Trophoblast cell (in vitro differentiated cells and primary cell): ENCODE measurements at regions not wholly inside any gene's neighbourhood (a gene's known extent, or its start where the extent isn't known, plus 50 kb on each side); places are given as distances from the start of the nearest gene placed in this dataset.
A peak's percentile ranks its signal among the peaks of the same experiment; 100 is the strongest.
"Not testable (repeated sequence)": the region's sequence is repeated elsewhere in the genome, so short reads cannot be mapped to it uniquely, and the experiment has no call there.

Experiments used
- DNase-seq, 2 donors: peaks; one replicate each; pipeline ENCODE4 v3.0.0-alpha.2; 2016
- H2AFZ ChIP-seq: 2 replicates; pipeline ENCODE4 v1.6.1; 2013; ENCODE audit warnings: low read length, moderate library complexity, mild to moderate bottlenecking; ENCODE audit not compliant: insufficient read depth, poor library complexity
- H2AK5ac ChIP-seq: 2 replicates; pipeline ENCODE4 v1.6.1; 2013; ENCODE audit warnings: mild to moderate bottlenecking, low read length
- H2BK120ac ChIP-seq: 2 replicates; pipeline ENCODE4 v1.6.1; 2013; ENCODE audit warnings: low read length, mild to moderate bottlenecking, moderate library complexity; ENCODE audit not compliant: insufficient read depth, poor library complexity
- H2BK12ac ChIP-seq: 2 replicates; pipeline ENCODE4 v1.6.1; 2013; ENCODE audit warnings: mild to moderate bottlenecking, low read length, moderate library complexity
- H2BK5ac ChIP-seq: 2 replicates; pipeline ENCODE4 v1.6.1; 2013; ENCODE audit warnings: low read length, low read depth, moderate library complexity, mild to moderate bottlenecking; ENCODE audit not compliant: poor library complexity
- H3K14ac ChIP-seq: 2 replicates; pipeline ENCODE4 v1.6.1; 2013; ENCODE audit warnings: mild to moderate bottlenecking, low read length
- H3K18ac ChIP-seq: 2 replicates; pipeline ENCODE4 v1.6.1; 2013; ENCODE audit warnings: mild to moderate bottlenecking, low read length
- H3K23ac ChIP-seq: 2 replicates; pipeline ENCODE4 v1.6.1; 2013; ENCODE audit warnings: low read length
- H3K27ac ChIP-seq: 2 replicates; pipeline ENCODE4 v1.5.1; 2013; ENCODE audit warnings: low read depth, mild to moderate bottlenecking, inconsistent platforms, low read length, moderate library complexity
- H3K27me3 ChIP-seq: 2 replicates; pipeline ENCODE4 v1.6.1; 2013; ENCODE audit warnings: inconsistent platforms, mild to moderate bottlenecking, low read length, moderate library complexity; ENCODE audit not compliant: insufficient read depth
- H3K36me3 ChIP-seq, 2 experiments: 1 replicate in 1 of 2; 2 replicates in 1 of 2; pipeline ENCODE4 v1.6.1; 2013; ENCODE audit warnings: low read length in 2 of 2, mild to moderate bottlenecking in 2 of 2, moderate library complexity in 1 of 2; ENCODE audit not compliant: insufficient read depth in 2 of 2, control insufficient read depth in 1 of 2
- H3K4ac ChIP-seq: 2 replicates; pipeline ENCODE4 v1.6.1; 2013; ENCODE audit warnings: low read depth, mild to moderate bottlenecking, low read length, moderate library complexity
- H3K4me1 ChIP-seq, 2 experiments: 1 replicate in 1 of 2; 2 replicates in 1 of 2; pipeline ENCODE4 v1.6.1; 2013; ENCODE audit warnings: low read length in 2 of 2, mild to moderate bottlenecking in 2 of 2, moderate library complexity in 1 of 2; ENCODE audit not compliant: insufficient read depth in 2 of 2, control insufficient read depth in 1 of 2
- H3K4me2 ChIP-seq: 2 replicates; pipeline ENCODE4 v1.6.1; 2013; ENCODE audit warnings: inconsistent platforms, mild to moderate bottlenecking, low read length, moderate library complexity
- H3K4me3 ChIP-seq: 2 replicates; pipeline ENCODE4 v1.5.1; 2013; ENCODE audit warnings: mild to moderate bottlenecking, low read depth, low read length, inconsistent platforms
- H3K79me1 ChIP-seq: one replicate; pipeline ENCODE4 v1.6.1; 2013; ENCODE audit warnings: low read length
- H3K79me2 ChIP-seq: 2 replicates; pipeline ENCODE4 v1.6.1; 2013; ENCODE audit warnings: low read length, mild to moderate bottlenecking; ENCODE audit not compliant: control insufficient read depth, insufficient read depth, poor library complexity
- H3K9ac ChIP-seq: 2 replicates; pipeline ENCODE4 v1.6.1; 2013; ENCODE audit warnings: mild to moderate bottlenecking, low read length
- H3K9me3 ChIP-seq: 2 replicates; pipeline ENCODE4 v1.6.1; 2013; ENCODE audit warnings: low read depth, mild to moderate bottlenecking, control low read depth, inconsistent platforms, low read length; ENCODE audit not compliant: insufficient read depth
- H4K12ac ChIP-seq: 2 replicates; pipeline ENCODE4 v1.6.1; 2013; ENCODE audit warnings: low read depth, mild to moderate bottlenecking, low read length, moderate library complexity
- H4K8ac ChIP-seq: 2 replicates; pipeline ENCODE4 v1.6.1; 2013; ENCODE audit warnings: low read depth, mild to moderate bottlenecking, low read length, moderate library complexity
- H4K91ac ChIP-seq: one replicate; pipeline ENCODE4 v1.6.1; 2013; ENCODE audit warnings: low read depth, mild to moderate bottlenecking, low read length, moderate library complexity
- WGBS: extraction: QIAGEN DNeasy Blood & Tissue Kit; methylation state at CpG from one replicate; pipeline ENCODE4 v1.1.7; 2013; ENCODE audit warnings: missing lambda C conversion rate; ENCODE audit not compliant: insufficient read length, insufficient coverage; ENCODE audit errors: extremely low coverage; 5-methylcytosine and 5-hydroxymethylcytosine counted together

DNA sequence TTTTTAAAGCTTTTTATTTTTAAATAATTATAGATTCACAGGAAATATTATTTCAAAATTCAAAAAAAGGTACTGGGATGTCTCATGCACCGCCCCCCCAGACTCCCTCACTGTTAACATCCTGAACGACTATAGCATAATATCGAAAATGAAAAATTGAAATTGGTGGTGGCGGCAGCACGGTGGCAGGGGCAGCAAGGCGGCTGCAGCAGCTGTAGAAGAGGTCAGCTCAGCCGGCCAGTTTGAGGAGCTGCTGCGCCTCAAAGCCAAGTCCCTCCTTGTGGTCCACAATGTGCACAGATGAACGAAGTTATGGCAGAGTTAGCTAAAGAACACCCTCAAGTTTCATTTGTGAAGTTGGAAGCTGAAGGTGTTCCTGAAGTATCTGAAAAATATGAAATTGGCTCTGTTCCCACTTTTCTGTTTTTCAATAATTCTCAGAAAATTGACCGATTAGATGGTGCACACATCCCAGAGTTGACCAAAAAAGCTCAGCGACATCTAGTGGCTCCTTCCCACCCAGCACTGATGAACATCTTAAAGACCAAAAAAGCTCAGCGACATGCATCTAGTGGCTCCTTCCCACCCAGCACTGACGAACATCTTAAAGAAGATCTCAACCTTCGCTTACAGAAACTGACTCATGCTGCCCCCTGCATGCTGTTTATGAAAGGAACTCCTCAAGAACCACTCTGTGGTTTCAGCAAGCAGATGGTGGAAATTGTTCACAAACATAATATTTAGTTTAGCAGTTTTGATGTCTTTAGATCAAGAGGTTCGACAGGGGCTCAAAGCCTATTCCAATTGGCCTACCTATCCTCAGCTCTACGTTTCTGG lies 100.8 kb downstream of the FAM217A start:
- Histone ChIP-seq H4K8ac (no peak overlapping the region), H2AFZ (no peak overlapping the region), H3K36me3 (no peaks in the 10 kb centered on the region), H3K9ac (no peak overlapping the region), H3K27me3 (no peaks in the 10 kb centered on the region), H3K9me3 (no peaks in the 10 kb centered on the region), H3K14ac (no peak overlapping the region), H2AK5ac (no peak overlapping the region), H3K4me1 (no peaks in the 10 kb centered on the region), H3K4me3 (no peak overlapping the region), H4K91ac (no peak overlapping the region), H3K79me2 (no peaks in the 10 kb centered on the region), H3K27ac (no peak overlapping the region), H3K4ac (no peak overlapping the region), H2BK120ac (no peak overlapping the region), H2BK5ac (no peak overlapping the region), H2BK12ac (no peak overlapping the region), H3K4me2 (no peak overlapping the region), H3K18ac (no peak overlapping the region), H3K79me1 (no peaks in the 10 kb centered on the region), H4K12ac (no peak overlapping the region), H3K23ac (no peak overlapping the region)
- WGBS = no CpG with 5 or more reads among the region's 16 CpGs
- peak; percentile 82 to 93 for DNase-seq

DNA sequence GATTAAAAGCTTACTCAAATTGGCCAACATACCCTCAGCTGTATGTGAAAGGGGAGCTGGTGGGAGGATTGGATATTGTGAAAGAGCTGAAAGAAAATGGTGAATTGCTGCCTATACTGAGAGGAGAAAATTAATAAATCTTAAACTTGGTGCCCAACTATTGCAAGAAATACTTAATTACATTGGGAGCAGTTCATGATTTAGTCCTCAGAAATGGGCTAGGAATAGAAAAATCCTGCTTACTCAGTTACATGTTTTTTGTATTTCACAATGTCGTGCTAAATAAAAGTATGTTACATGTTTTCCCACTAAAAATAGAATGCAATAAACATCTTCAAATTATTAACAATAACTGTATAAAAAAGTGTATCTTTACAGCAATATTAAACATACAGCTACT lies 100.0 kb downstream of the FAM217A start:
- not testable (repeated sequence) for H2AK5ac ChIP-seq, H2BK12ac ChIP-seq, H3K4ac ChIP-seq, DNase-seq, H3K14ac ChIP-seq, H3K4me3 ChIP-seq, H3K9ac ChIP-seq, H3K18ac ChIP-seq, H4K91ac ChIP-seq, H3K36me3 ChIP-seq, H3K79me1 ChIP-seq, H3K27me3 ChIP-seq, H2AFZ ChIP-seq, H3K4me2 ChIP-seq, H2BK120ac ChIP-seq, H3K4me1 ChIP-seq, H3K27ac ChIP-seq, H3K79me2 ChIP-seq, H4K8ac ChIP-seq, H2BK5ac ChIP-seq, H3K9me3 ChIP-seq, H4K12ac ChIP-seq, H3K23ac ChIP-seq
- no CpG with 5 or more reads among the region's 1 CpG for WGBS

DNA sequence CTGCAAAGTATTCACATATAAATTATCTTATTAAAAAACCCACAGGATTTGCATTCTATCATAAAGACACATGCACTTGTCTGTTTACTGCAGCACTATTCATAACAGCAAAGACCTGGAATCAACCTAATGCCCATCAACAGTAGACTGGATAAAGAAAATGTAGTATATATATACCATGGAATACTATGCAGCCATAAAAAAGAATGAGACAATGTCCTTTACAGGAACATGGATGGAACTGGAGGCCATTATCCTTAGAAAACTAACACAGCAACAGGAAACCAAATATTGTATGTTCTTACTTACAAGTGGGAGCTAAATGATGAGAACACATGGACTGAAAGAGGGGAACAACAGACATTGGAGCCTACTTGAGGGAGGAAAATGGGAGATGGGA lies 97.0 kb downstream of the FAM217A start:
- Histone ChIP-seq H3K79me2 (no peaks in the 10 kb centered on the region), H3K27me3 (no peaks in the 10 kb centered on the region), H2BK120ac (no peak overlapping the region), H2AFZ (no peak overlapping the region), H3K4me3 (no peak overlapping the region), H4K12ac (no peak overlapping the region), H4K8ac (no peak overlapping the region), H3K18ac (no peak overlapping the region), H3K27ac (no peak overlapping the region), H3K36me3 (no peaks in the 10 kb centered on the region), H3K4me1 (peaks cover 2% of the 10 kb centered on the region in 2 experiments), H3K4ac (no peak overlapping the region), H3K14ac (no peak overlapping the region), H3K23ac (no peak overlapping the region), H3K4me2 (no peak overlapping the region), H2AK5ac (no peak overlapping the region), H3K9ac (no peak overlapping the region), H3K9me3 (no peaks in the 10 kb centered on the region), H4K91ac (no peak overlapping the region), H2BK5ac (no peak overlapping the region), H3K79me1 (no peaks in the 10 kb centered on the region), H2BK12ac (no peak overlapping the region)
- DNase-seq = no peak

DNA sequence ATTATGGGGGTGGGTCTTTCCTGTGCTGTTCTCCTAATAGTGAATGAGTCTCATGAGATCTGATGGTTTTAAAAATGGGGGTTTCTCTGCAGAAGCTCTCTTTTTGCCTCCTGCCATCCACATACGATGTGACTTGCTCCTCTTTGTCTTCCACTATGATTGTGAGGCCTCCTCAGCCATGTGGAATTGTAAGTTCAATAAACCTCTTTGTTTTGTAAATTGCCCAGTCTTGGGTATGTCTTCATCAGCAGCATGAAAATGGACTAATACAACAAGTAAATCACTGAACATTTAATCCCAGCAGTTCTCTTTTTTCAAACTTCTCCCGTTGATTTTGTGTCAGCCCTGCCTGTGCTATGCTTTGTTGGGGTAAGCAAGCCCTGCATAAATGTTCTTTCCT lies 95.2 kb downstream of the FAM217A start:
- no peak overlapping the region for H2BK12ac ChIP-seq
- H3K79me1 ChIP-seq = no peaks in the 10 kb centered on the region
- H3K27me3 ChIP-seq = no peaks in the 10 kb centered on the region
- H3K79me2 ChIP-seq = no peaks in the 10 kb centered on the region
- H3K27ac ChIP-seq = no peak overlapping the region
- no peak overlapping the region for H2AFZ ChIP-seq
- no peaks in the 10 kb centered on the region for H3K9me3 ChIP-seq
- H3K4me3 ChIP-seq = no peak overlapping the region
- WGBS = no CpG with 5 or more reads among the region's 2 CpGs
- no peak overlapping the region for H2AK5ac ChIP-seq
- DNase-seq = no peak
- H4K91ac ChIP-seq = no peak overlapping the region
- no peak overlapping the region for H2BK5ac ChIP-seq
- no peak overlapping the region for H3K4me2 ChIP-seq
- H3K9ac ChIP-seq = no peak overlapping the region
- no peak overlapping the region for H4K8ac ChIP-seq
- H3K18ac ChIP-seq = no peak overlapping the region
- H3K4ac ChIP-seq = no peak overlapping the region
- H3K4me1 ChIP-seq = peaks cover 7 to 8% of the 10 kb centered on the region in 2 experiments
- no peak overlapping the region for H2BK120ac ChIP-seq
- H3K36me3 ChIP-seq = no peaks in the 10 kb centered on the region
- H3K23ac ChIP-seq = no peak overlapping the region
- H3K14ac ChIP-seq = no peak overlapping the region
- no peak overlapping the region for H4K12ac ChIP-seq
